ENCODE measurements at regions not wholly inside any gene's neighbourhood (a gene's known extent, or its start where the extent isn't known, plus 50 kb on each side); places are given as distances from the start of the nearest gene placed in this dataset.

DNA sequence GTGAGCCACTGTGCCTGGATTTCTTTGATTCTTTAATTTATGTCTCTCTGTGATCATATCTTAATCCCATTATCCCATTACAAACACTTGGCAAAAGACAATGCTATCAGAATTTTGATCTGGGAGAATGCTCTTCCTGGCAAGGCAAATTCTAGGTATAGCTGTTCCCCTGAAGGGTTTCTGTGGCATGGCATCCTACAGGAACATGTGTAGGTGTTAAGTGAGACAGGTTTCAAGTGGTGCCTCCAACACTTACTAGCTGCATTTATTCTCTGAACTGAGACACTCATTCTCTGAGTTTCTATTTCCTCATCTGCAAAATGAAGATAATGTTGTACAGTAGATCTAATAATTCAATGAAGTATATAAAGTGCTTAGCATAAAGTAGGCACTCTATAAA is 87.1 kb upstream of the CTTNBP2 start:
- TF ChIP-seq, protein P1, sequence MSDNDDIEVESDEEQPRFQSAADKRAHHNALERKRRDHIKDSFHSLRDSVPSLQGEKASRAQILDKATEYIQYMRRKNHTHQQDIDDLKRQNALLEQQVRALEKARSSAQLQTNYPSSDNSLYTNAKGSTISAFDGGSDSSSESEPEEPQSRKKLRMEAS (IDR thresholded peaks at IDR 0.05), result no peak
- TF ChIP-seq, protein P2, sequence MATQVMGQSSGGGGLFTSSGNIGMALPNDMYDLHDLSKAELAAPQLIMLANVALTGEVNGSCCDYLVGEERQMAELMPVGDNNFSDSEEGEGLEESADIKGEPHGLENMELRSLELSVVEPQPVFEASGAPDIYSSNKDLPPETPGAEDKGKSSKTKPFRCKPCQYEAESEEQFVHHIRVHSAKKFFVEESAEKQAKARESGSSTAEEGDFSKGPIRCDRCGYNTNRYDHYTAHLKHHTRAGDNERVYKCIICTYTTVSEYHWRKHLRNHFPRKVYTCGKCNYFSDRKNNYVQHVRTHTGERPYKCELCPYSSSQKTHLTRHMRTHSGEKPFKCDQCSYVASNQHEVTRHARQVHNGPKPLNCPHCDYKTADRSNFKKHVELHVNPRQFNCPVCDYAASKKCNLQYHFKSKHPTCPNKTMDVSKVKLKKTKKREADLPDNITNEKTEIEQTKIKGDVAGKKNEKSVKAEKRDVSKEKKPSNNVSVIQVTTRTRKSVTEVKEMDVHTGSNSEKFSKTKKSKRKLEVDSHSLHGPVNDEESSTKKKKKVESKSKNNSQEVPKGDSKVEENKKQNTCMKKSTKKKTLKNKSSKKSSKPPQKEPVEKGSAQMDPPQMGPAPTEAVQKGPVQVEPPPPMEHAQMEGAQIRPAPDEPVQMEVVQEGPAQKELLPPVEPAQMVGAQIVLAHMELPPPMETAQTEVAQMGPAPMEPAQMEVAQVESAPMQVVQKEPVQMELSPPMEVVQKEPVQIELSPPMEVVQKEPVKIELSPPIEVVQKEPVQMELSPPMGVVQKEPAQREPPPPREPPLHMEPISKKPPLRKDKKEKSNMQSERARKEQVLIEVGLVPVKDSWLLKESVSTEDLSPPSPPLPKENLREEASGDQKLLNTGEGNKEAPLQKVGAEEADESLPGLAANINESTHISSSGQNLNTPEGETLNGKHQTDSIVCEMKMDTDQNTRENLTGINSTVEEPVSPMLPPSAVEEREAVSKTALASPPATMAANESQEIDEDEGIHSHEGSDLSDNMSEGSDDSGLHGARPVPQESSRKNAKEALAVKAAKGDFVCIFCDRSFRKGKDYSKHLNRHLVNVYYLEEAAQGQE (IDR thresholded peaks at IDR 0.05; ENCODE audit: low read depth), result no peak
- TF ChIP-seq TEAD4 (IDR thresholded peaks at IDR 0.05) (no peak), EP300 (IDR thresholded peaks at IDR 0.05; ENCODE audit: borderline replicate concordance) (no peak), YY1 (IDR thresholded peaks at IDR 0.05; ENCODE audit: low read depth) (no peak), CREB1 (IDR thresholded peaks at IDR 0.05; ENCODE audit: low read depth) (no peak), TAF1 (IDR thresholded peaks at IDR 0.05; ENCODE audit: low read depth) (no peak), RAD21 (IDR thresholded peaks at IDR 0.05; ENCODE audit: low read depth) (no peak), CEBPB (IDR thresholded peaks at IDR 0.05) (no peak), FOXM1 (IDR thresholded peaks at IDR 0.05; ENCODE audit: borderline replicate concordance, low read depth) (no peak)
